ENCODE measurements at regions not wholly inside any gene's neighbourhood (a gene's known extent, or its start where the extent isn't known, plus 50 kb on each side); places are given as distances from the start of the nearest gene placed in this dataset.

DNA sequence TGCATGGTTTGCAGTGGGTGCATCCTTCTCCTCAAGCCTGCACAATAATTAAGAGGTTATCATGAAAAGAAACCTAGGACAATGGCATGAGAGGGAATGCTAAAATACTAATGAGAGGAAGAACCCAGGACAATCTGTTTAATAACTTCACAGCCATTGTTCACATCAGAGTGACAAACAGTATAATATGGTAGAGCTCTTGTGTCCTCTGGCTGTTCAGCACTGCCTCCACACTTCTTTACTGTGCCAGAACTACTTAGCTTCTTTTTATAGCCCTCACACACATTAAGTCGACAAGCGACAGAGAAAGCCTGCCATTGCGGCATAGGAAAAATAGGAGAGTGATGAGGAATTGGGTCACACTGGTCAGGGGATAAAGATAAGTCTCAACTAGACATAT is 65.0 kb upstream of the MEIS2 start:
- no peak for DNase-seq

DNA sequence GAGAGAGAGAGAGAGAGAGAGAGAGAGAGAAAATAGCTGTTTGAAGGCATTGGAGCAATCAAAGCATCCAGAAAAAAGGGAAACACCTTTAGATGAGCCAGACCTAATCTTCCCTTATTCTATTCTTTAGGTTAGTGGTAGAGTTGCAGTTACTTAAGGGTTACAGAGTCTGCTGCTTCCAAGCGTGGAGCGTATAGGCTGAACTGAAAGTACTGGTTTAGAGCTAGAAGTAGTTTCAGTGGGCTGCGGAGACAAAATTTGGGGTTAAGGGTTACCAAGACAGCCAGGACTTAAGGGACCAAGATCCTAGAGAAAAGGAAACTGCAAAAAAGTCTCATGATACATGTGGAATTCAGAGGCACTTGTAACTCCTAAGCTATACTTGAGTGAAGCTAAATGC is 66.1 kb upstream of the MEIS2 start:
- no peak for DNase-seq

DNA sequence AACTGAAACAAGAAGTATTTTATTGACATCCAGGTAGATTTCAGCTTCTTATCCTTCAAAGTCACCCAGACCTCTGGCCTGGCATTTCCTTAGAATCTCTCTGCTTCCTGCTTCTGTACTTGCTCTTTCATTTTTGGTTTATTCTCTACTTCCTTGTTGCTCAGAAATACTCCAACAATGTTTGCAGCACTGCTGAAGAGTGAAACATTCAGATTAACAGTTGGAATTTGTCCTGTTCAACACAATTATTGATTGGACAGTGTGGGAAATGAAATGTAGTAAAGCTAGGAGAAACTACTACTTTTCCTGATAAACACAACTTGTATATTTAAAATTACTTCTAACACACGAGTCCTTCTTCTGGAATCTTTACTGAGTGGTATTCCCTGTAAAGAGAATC is 81.0 kb upstream of the MEIS2 start:
- DNase-seq, result no peak

DNA sequence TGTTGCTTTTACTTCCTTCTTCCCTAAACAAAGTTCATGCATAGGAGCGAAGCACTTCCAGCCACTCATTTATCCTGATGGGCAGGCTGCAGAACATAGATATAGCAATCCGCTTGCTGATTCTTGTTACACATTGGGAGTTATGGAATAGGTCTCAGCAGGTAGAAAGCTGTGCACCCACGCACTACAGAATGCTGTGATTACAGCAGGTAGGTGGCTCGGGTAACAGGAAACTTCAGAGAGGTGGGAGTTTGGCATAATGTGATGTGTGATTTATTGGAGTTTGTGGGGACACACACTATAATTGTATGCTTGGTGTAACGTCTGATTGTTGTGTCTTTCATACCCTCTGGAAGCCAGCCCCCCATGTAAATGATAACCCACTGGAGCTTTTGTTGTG is 99.2 kb upstream of the MEIS2 start:
- DNase-seq, result no peak

DNA sequence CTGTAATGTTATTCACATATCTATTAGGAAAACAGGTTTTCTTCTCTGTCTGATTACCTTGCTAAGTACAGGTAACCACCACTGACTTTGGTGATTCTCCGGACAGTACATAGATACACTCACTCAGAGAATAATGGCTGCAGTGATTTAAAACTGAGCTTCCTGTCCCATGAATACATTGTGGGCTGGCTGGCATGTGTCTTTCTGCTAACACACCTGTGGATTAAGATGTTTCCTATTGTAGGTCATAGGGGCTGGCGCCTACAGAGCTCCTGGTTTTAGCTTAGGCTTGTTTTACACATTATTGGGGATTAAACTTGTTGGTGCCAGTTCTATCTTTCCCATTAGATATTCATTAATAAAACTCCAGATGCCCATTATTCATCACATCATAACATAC is 102.7 kb upstream of the MEIS2 start:
- no peak for DNase-seq

DNA sequence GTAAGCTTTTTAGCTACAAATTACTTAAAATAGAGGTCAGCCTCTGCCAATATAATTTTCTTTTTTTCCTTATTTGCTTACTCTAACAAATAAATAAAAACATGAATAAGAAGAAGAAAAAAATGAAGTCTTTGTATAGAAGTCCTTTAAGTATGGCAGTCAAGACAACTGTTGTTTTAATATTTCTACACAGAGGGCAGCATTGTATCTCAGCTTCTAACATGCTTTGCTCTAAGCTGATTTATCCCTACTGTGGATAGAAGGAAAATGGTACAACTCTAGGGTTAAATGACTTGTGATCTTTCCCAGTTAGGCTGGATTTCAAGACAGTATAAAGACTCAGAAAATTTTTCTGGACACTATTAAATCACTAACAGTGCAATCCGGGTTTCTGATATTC is 104.3 kb upstream of the MEIS2 start:
- DNase-seq, result no peak

DNA sequence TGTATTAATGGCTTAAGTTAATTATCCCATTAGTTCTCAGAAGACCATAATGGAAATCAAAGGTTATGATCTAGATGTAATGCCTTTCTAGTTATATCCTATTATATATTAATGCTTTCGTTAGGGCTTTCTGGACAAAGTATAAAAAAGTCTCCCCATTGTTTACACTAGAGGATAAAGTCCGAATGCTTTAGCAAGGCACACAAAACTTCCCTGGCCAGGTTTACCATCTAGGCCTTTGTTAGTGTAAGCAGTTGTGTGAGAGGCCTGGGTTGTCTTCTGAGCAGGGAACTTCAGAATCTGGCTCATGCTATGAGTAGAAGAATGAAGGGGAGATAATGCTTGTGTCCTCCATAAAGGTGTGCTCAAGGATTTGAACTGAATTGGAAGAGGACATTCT is 106.3 kb upstream of the MEIS2 start:
- DNase-seq, result no peak

DNA sequence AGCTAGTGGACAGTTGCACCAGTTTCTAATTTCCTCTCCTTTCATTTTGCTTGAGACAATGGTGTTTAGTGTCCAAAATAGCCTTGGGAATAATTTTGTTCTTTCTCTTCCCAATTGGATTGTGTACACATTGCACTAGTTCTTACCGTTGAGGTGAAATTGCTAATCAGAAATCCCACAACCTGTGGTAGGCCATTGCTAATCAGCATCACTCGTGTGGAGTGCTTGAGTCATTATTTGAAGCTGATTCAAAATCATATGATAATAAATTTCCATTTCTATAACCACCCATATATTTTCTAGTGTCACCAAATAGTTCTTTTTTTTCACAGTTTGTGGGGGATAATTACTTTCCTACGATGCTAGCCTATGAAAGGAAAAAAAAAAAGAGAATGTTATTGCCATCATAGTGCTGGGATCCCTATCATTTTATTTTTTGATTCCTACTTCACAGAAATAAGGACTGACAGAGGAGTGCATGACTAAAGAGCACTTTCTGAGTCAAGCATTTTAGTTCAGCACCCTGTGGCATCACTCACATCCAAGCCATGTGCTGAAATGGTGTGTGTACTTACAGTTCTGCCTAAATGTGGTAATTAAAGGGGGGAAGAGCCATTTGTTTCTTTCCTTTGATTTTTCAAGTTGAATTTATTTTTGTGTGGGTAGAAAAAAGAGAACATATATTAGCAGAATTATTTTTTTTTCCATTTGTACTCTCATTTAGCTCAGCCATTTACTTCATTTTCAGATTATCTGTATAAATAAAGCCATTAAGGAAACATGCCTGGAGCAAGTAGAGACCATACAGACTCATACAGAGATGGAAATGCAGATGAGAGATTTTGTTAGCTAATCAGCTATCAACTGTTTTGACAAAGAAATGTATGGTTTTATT is 108.0 kb upstream of the MEIS2 start:
- no peak for DNase-seq

DNA sequence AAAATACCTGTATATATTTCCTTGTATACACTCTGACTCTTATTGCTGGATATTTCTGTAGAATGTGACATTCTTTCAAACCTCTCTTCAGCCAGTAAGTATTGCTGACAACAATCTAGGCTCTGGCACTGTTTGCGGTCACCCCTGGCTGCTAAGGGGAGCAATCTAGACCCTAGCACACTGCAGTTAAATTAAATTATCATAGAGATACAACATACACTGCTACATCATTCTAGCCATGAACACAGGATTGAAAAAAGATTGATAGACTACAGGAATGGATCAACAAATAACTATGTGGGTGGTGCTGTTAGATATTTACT is 108.7 kb upstream of the MEIS2 start:
- DNase-seq, result no peak

DNA sequence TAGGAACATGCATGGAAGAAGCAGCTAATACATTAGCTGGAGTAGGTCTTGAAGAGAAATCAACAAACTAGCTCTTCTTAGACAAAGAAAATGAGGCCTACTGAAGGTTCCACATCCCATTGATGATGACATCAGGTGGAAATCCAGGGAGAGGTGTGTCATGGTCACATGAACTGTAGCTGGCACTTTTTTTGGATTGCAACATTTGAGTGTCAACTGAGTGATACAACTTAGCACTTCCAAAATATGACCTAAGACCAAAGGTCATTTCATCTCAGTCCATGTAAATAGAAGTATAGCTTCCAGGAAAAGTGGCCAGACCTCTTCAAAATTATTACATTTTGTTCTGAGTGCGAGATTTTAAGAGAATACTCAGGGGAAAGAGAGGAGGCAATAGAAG is 117.2 kb upstream of the MEIS2 start:
- no peak for DNase-seq

DNA sequence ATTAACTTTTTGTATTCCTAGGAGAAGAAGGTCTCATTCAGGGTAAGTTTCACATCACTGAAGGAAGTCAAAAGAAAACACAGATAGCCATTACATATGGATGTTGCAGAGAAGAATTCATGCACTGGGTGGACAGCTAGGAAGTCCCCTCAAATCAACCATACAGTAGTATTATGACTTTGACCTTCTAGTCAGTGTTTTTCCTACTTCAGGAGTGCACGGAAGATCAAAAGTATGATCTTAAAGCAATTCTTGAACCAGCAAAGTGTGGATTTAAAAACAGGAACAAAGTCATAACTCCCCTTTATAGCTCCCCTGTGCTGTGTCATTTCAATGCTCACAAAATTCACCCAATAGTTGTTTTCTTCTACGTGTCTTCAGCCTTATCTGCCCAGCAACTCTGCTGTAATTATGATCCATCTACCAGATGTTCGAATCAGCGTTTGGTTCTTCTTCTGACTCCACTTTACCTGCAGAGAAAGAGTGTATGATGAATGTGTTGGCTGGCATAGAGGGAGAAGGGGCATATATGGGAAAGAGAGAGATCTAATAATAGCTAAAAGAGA is 118.1 kb upstream of the MEIS2 start:
- DNase-seq, result no peak

DNA sequence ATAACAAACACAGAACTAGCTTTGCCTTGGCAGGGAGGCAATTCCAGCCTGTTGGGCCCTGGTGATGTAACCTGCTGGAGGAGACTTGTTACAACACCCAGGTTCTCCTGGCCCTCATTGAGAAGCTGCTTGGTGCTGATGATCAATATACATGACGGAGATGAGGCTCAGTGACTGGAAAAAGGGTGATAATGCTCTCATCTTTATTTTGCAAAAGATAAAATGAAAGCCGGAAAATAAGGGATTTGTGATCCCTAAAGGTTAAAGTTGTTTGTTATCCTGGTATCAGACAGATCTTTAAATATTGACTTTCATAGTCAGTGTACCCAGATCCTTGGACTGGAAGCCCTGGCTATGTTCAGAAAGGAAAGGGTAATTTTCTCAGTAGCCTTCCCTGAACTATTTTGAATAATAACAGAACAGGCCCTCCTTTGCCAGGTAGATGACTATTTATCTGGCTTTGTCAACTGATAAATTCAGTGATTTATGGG is 118.9 kb upstream of the MEIS2 start:
- no peak for DNase-seq

DNA sequence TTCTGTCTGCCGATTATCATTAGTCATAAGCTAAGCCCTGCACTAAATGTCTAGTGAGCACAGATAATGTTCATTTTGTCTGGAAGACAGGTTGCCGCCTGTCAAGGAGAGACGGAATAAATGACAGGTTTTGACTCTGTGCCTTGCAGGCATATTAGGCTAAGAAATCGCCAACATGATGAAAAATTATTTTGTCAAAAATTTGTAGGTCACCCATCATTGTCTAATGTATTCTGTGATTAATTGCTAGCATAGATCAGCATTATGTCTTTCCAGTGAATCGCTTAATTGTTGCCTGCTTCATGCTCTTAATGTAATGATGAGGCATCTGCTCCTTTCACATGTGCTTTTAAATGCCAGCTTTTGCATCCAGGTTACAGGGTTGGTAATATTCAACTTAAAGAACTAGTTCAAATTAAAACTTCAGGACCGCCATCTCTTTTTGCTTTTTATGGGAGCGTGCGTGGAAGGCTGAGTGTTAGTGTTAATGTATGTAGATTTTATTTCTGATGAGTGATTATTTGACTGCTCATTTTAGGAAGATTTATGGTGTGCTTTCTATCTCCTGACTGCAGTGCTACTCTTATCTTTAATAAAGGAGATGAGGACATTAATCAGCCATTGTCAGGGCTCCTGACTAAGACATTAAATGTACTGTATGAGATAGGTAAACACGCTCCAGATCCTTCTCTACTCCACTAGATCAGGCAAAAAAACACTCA is 120.8 kb upstream of the MEIS2 start:
- no peak for DNase-seq

DNA sequence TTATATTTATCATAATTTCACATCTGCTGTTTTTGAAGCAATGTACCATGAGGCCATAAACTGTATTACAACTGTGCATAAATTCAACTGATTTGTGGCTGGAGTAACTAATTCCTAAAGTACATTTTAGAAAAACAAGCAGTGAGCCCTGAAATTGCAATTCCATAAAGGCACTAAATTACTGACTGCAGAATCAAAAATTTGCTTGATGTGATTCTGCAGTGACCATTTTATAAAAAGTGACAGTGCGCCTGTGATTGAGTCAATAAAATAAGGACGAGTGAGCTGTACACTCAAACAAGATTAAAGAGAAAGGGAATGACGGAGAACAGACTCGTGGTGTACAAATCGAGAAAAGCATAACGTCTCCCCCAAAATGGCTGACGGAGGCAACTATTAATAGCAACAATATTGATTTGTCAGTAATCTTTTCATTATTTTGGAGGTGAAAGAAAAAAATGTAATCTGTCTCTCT is 121.4 kb upstream of the MEIS2 start:
- DNase-seq, result no peak

DNA sequence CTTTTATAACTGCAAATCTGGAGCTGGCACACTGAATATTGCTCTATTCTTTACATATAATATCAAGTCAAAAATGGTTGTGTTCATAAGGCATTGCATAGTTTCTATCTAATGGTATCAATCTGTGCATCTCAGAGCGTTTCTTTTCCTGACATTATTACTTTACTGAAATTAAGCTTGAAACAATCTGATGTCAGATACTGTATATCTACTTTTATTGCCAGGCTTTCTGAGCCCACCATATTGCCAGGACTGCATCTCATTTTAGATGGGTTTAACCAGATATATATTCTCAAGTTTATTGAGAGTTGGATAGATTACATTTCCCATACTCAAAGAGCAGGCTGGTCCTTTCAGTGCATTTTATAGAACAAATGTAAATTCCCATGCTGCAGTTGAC is 122.7 kb upstream of the MEIS2 start:
- no peak for DNase-seq

DNA sequence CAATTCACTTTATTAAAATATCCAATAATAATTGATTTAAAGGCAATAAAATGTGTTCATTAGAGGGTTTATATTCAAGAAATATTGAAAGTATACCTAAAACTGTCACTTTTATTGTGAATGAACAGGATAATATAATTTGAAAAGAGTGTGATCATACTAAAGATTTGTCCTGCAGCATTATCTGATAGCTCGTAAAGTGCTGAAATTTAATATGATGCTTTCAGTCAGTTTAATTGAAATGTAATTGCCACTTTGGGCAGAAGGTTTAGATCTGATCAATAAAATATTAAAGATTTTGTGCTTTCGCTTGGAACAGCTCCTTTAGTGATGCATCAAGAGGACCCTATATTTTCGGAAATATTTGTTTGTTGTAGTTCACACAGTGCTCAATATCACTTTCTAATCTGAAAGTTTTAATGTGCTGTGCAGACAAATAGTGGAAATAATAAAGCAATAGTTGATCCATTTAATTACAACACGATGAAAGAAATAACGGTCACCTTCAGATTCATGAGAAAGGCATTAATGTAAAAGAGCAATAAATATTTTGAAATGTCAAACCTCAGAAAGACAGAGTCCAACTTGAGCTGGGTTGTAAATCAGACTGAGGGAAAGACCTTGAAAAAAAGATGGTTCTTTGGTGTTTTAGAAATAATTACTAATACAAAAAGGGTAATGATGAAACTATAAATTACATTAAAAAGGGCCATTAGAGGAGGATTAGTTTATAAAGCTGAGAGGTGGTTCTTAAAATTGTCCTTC is 129.7 kb upstream of the MEIS2 start:
- DNase-seq, result no peak

DNA sequence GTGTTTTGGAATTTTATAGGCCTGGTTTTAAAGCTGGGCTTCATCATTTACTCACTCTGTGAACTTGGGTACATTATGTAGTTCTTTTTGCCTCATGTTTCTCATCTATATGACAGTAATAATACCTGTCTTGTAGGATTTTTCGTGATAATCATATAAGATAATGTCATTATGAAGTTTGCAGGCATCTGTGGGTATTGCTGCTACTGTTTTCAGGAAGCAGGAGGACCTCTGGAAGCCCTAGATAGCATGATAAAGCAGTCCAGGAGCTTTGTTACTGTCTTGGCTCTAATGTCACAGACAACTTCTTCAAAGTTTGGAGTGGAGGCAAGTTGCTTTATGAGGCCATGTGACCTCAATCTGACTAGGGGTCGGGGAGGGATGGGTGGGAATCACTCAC is 145.0 kb upstream of the MEIS2 start:
- DNase-seq, result no peak

DNA sequence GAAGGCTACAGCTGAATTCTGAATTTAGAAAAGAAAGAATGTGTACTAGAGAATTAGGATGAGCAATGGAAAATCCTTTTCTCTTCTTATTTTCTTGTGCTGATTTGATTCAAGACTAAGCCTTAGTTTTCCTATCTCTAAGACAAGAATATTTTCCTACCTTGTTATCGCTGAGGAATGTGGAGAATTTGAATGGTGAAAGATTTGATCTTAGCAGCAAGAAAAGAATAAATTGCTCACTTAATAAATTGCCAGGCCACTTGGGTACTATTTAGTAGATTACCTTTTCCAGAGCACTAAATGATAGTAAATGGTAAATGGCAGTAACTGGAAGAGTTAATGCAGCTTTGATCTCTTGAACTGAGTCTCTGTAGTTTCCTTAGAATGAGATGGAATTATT is 145.7 kb upstream of the MEIS2 start:
- no peak for DNase-seq

DNA sequence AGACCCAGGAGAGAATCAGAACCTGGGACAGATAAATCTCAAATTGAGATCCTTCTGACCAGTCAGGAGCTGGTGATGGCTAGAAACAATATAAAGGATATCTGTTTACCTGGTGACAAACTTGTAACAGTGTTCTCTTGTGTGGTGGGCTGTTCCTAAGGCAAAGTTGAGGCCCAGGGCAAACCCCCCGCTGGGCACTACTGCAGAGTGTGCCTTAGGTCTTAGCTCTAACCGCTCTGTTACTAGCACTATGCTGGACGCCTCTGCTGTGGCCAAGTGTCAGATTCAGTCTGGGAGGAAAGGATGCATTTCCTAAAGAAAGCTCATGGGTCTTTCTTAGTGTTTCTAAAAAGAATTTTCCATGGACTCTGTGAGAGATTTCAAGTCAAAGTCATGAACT is 146.5 kb upstream of the MEIS2 start:
- DNase-seq, result no peak

DNA sequence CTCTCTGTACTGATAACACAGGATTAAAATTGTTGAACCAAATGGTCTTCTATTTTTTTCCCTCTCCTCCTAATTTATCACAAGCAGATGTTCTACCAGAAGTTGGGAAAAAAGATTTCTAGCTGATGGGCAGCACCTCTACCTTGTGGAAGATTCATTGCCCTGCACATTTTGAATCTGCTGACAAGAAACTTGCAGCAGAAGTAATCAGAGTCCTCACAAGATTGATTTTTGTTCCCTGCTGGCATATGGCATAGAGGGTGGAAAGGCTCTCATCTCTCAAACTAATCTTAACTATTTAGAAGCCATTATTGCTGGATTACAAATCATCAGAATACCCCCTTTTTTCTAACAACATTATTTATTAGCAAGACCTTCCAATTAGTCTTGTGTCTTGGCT is 148.9 kb upstream of the MEIS2 start:
- DNase-seq, result no peak

DNA sequence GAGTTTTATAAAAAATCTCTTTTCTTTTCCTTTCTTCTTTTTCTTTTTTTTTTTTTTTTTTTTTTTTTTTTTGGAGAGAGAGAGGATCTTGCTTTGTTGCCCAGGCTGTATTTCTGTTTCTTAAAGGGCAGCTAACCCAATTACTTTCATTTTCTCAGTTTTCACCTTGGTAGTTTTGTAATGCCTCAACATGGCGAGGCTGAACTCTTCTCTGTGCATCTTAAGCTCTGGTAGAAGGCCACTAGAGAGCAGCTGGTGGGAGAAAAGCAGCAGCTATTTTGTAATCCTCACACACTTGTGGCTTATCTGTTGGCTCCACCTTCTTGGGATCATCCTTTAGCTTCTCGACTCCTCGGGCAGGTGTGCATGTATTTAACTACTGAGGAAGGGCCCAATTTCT is 152.2 kb upstream of the MEIS2 start:
- no peak for DNase-seq

DNA sequence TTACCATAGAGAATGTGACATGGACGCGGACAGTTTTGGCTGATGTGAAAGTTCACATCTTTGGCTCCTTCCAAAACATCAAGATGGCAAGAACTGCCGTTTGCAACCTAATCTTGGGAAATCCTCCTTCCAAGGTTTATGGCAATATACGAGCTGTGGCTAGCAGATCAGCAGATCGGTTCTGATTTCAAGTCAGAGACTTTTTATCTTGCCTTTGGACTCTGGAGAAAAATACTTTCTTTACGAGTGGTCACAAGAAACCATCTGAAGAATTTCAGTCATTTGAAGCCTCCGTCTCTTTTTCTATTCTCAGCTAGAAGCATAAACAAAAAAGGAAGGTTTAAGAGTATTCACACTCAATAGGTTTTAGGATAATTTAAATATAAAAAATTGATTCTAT is 153.5 kb upstream of the MEIS2 start:
- DNase-seq, result no peak

DNA sequence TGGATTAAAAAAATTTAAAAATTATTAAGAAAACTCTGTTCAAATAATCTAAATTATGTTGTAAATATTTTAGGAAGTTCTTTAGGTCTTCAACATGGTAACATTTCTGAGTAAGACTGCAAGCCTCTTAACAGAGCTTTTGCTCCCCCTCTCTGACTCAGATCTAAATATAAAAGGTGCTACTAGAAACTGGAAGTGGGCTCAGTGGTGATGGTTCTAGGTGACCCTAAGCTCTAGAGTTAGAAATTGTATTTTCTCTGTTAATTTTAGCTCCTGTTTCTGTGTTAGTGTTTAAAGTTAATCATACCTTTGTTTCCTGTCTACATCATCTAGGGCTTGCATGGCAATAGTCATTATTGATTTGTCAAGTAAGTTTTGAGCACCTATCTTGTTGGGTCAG is 159.9 kb upstream of the MEIS2 start:
- DNase-seq, result no peak
